PC-3 (cell line): ENCODE measurements at regions not wholly inside any gene's neighbourhood (a gene's known extent, or its start where the extent isn't known, plus 50 kb on each side); places are given as distances from the start of the nearest gene placed in this dataset.

ENCODE experiments used
- EZH2 ChIP-seq: fragments of 300-600 bp; sonication (generic); IDR thresholded peaks from one replicate; pipeline ENCODE4 v1.6.1; 2017; ENCODE audit warnings: antibody characterized with exemption, mild to moderate bottlenecking, low read length; ENCODE audit not compliant: unreplicated experiment
- TF ChIP-seq, protein P1 (sequence below): fragments of 300-600 bp; sonication (generic); conservative IDR thresholded peaks from 2 replicates; pipeline ENCODE4 v1.5.1; 2017; ENCODE audit warnings: antibody characterized with exemption, low read depth, mild to moderate bottlenecking, low read length

DNA sequence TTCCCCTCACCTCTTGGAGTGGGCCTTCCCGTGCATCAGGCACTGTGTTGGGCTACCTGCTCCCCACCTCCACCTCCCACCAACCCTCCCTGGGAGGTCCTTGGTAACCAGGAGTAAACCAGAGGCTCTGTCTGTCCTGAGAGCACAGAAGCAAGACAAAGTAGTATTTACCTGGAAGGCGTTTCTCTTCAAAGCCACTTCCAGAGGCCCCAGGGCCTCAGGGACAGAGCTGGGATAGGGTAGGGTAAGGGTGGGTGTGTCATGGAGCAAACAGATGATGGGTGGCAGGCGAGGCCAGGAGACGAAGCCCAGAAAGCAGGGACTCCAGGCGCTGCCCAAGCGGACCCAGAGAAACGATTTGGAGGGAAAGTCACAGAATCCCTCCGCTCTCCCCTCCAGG is 77.2 kb upstream of the TARDBP start:
- TF ChIP-seq, protein P1, sequence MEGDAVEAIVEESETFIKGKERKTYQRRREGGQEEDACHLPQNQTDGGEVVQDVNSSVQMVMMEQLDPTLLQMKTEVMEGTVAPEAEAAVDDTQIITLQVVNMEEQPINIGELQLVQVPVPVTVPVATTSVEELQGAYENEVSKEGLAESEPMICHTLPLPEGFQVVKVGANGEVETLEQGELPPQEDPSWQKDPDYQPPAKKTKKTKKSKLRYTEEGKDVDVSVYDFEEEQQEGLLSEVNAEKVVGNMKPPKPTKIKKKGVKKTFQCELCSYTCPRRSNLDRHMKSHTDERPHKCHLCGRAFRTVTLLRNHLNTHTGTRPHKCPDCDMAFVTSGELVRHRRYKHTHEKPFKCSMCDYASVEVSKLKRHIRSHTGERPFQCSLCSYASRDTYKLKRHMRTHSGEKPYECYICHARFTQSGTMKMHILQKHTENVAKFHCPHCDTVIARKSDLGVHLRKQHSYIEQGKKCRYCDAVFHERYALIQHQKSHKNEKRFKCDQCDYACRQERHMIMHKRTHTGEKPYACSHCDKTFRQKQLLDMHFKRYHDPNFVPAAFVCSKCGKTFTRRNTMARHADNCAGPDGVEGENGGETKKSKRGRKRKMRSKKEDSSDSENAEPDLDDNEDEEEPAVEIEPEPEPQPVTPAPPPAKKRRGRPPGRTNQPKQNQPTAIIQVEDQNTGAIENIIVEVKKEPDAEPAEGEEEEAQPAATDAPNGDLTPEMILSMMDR = no peak
- no peak for TF ChIP-seq EZH2
